WTC11 (cell line): ENCODE measurements at regions not wholly inside any gene's neighbourhood (a gene's known extent, or its start where the extent isn't known, plus 50 kb on each side); places are given as distances from the start of the nearest gene placed in this dataset.

Experiments used
- ATAC-seq: fragments of 200-7000 bp; cut with Tn5 transposase; 2 replicates; pipeline ENCODE4 v1.10.0; 2021; ENCODE audit warnings: mild to moderate bottlenecking, moderate library complexity
- CTCF ChIA-PET: fragments of 300-600 bp; sonication (Branson Sonifier 250); formaldehyde crosslinking; loops from one replicate; lab custom pipeline; 2021; ENCODE audit warnings: antibody characterized with exemption; lab: Charles Lee
- POLR2A ChIA-PET: fragments of 350-600 bp; sonication (Branson Sonifier 250); formaldehyde crosslinking; loops from one replicate; lab custom pipeline; 2021; ENCODE audit warnings: antibody characterized with exemption; lab: Charles Lee
- DNase-seq: peaks from one replicate; pipeline ENCODE4 v3.0.0; 2021; ENCODE audit warnings: low spot score
- H3K27ac Mint-ChIP-seq: 2 replicates; pipeline ENCODE4 v1.8.0; 2021; ENCODE audit warnings: mixed read lengths
- H3K27me3 Mint-ChIP-seq: 2 replicates; pipeline ENCODE4 v1.8.0; 2021; ENCODE audit warnings: low read depth, mild to moderate bottlenecking, moderate library complexity, mixed read lengths
- H3K36me3 Mint-ChIP-seq: 2 replicates; pipeline ENCODE4 v1.8.0; 2021; ENCODE audit warnings: mixed read lengths
- H3K4me1 Mint-ChIP-seq: 2 replicates; pipeline ENCODE4 v1.8.0; 2022; ENCODE audit warnings: mixed read lengths
- H3K4me3 Mint-ChIP-seq: 2 replicates; pipeline ENCODE4 v1.8.0; 2021; ENCODE audit warnings: mild to moderate bottlenecking, moderate library complexity, mixed read lengths
- H3K9me3 Mint-ChIP-seq: 2 replicates; pipeline ENCODE4 v1.8.0; 2021; ENCODE audit warnings: mixed read lengths
- ATF1 ChIP-seq: sonication (generic); formaldehyde crosslinking; IDR thresholded peaks from 2 replicates; pipeline ENCODE4 v1.8.1; 2023; ENCODE audit warnings: mild to moderate bottlenecking, moderate library complexity, missing genetic modification reagents
- ETV6 ChIP-seq: sonication (generic); formaldehyde crosslinking; IDR thresholded peaks from 2 replicates; pipeline ENCODE4 v1.8.1; 2022; ENCODE audit warnings: mild to moderate bottlenecking, missing genetic modification reagents
- FOXK1 ChIP-seq: sonication (generic); formaldehyde crosslinking; IDR thresholded peaks from 2 replicates; pipeline ENCODE4 v1.8.0; 2022; ENCODE audit warnings: mild to moderate bottlenecking, moderate library complexity, missing genetic modification reagents
- MAX ChIP-seq: sonication (generic); formaldehyde crosslinking; IDR thresholded peaks from 2 replicates; pipeline ENCODE4 v1.8.0; 2022; ENCODE audit warnings: mild to moderate bottlenecking, missing genetic modification reagents
- NR2C2 ChIP-seq: sonication (generic); formaldehyde crosslinking; IDR thresholded peaks from 2 replicates; pipeline ENCODE4 v1.8.0; 2022; ENCODE audit warnings: mild to moderate bottlenecking, missing genetic modification reagents
- NR3C1 ChIP-seq: sonication (generic); formaldehyde crosslinking; conservative IDR thresholded peaks from 2 replicates; pipeline ENCODE4 v1.8.1; 2023; ENCODE audit warnings: low read depth, mild to moderate bottlenecking, missing genetic modification reagents
- OVOL2 ChIP-seq: fragments of 250-450 bp; sonication (Bioruptor Pico); IDR thresholded peaks from 2 replicates; pipeline ENCODE4 v1.9.0; 2021; ENCODE audit warnings: mild to moderate bottlenecking, borderline replicate concordance
- RELA ChIP-seq: sonication (generic); formaldehyde crosslinking; IDR thresholded peaks from 2 replicates; pipeline ENCODE4 v1.8.1; 2022; ENCODE audit warnings: missing genetic modification reagents, mild to moderate bottlenecking, borderline replicate concordance
- RORB ChIP-seq: fragments of 250-450 bp; sonication (Bioruptor Pico); IDR thresholded peaks from 2 replicates; pipeline ENCODE4 v1.9.0; 2021; ENCODE audit warnings: mild to moderate bottlenecking
- STAT6 ChIP-seq: sonication (generic); formaldehyde crosslinking; conservative IDR thresholded peaks from 2 replicates; pipeline ENCODE4 v1.8.1; 2023; ENCODE audit warnings: mild to moderate bottlenecking, low read depth, missing genetic modification reagents, moderate library complexity
- USF1 ChIP-seq: sonication (generic); formaldehyde crosslinking; IDR thresholded peaks from 2 replicates; pipeline ENCODE4 v1.8.0; 2022; ENCODE audit warnings: mild to moderate bottlenecking, missing genetic modification reagents
- ZNF317 ChIP-seq: sonication (generic); formaldehyde crosslinking; IDR thresholded peaks from 2 replicates; pipeline ENCODE4 v1.8.1; 2023; ENCODE audit warnings: low read depth, mild to moderate bottlenecking, moderate library complexity, missing genetic modification reagents, borderline replicate concordance
- ZNF532 ChIP-seq: fragments of 250-450 bp; sonication (Bioruptor Pico); IDR thresholded peaks from 2 replicates; pipeline ENCODE4 v1.9.0; 2021; ENCODE audit warnings: mild to moderate bottlenecking, borderline replicate concordance
- ZSCAN18 ChIP-seq: fragments of 250-450 bp; sonication (Bioruptor Pico); IDR thresholded peaks from 2 replicates; pipeline ENCODE4 v2.1.2; 2022; ENCODE audit warnings: mild to moderate bottlenecking, moderate library complexity
- TF ChIP-seq, protein P1 (sequence below): sonication (generic); formaldehyde crosslinking; IDR thresholded peaks from 2 replicates; pipeline ENCODE4 v1.8.1; 2022; ENCODE audit warnings: low read depth, mild to moderate bottlenecking, moderate library complexity, missing genetic modification reagents, borderline replicate concordance

- DNase-seq, result no peak
- CTCF ChIA-PET, result no interaction called here
Observed at GRCh38 chr18:23342506-23342905, 110.6 kb upstream of the RIOK3 start.

GRCh38 chr18:23350188-23350587 lies 102.9 kb upstream of the RIOK3 start:
- Mint-ChIP-seq H3K4me3 (no peak overlapping the region), H3K9me3 (no peaks in the 10 kb centered on the region), H3K36me3 (peaks cover 14% of the 10 kb centered on the region), H3K27me3 (no peaks in the 10 kb centered on the region), H3K27ac (0 out of 2 replicates have a peak overlapping the region, but pooled peaks have one; percentile 24), H3K4me1 (no peaks in the 10 kb centered on the region)
- no peak for DNase-seq
- POLR2A ChIA-PET, result no interaction called here
- CTCF ChIA-PET, result no interaction called here
- no peak for ATAC-seq
- TF ChIP-seq, protein P1, sequence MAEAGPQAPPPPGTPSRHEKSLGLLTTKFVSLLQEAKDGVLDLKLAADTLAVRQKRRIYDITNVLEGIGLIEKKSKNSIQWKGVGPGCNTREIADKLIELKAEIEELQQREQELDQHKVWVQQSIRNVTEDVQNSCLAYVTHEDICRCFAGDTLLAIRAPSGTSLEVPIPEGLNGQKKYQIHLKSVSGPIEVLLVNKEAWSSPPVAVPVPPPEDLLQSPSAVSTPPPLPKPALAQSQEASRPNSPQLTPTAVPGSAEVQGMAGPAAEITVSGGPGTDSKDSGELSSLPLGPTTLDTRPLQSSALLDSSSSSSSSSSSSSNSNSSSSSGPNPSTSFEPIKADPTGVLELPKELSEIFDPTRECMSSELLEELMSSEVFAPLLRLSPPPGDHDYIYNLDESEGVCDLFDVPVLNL (CRISPR knock-in tag), result no peak
- TF ChIP-seq STAT6 (CRISPR knock-in tag) (no peak), NR2C2 (CRISPR knock-in tag) (no peak), USF1 (CRISPR knock-in tag) (no peak), RORB (no peak), MAX (CRISPR knock-in tag) (no peak), ZNF532 (CRISPR knock-in tag) (no peak)

More at GRCh38 chr18:23342506-23342905, 110.6 kb upstream of the RIOK3 start:
- POLR2A ChIA-PET, result no interaction called here
- H3K27ac Mint-ChIP-seq, result no peak overlapping the region
- H3K27me3 Mint-ChIP-seq, result no peaks in the 10 kb centered on the region
- no peak overlapping the region for H3K4me3 Mint-ChIP-seq
- no peak for ATAC-seq
- H3K9me3 Mint-ChIP-seq, result no peaks in the 10 kb centered on the region
- H3K36me3 Mint-ChIP-seq, result no peaks in the 10 kb centered on the region
- H3K4me1 Mint-ChIP-seq, result no peaks in the 10 kb centered on the region
- TF ChIP-seq ZSCAN18 (no peak), FOXK1 (CRISPR knock-in tag) (no peak), ZNF317 (CRISPR knock-in tag) (no peak), NR3C1 (no peak), OVOL2 (CRISPR knock-in tag) (no peak), RELA (CRISPR knock-in tag) (no peak), ATF1 (CRISPR knock-in tag) (no peak), ETV6 (CRISPR knock-in tag) (no peak)
